NAMALWA (cell line): ENCODE measurements at regions not wholly inside any gene's neighbourhood (a gene's known extent, or its start where the extent isn't known, plus 50 kb on each side); places are given as distances from the start of the nearest gene placed in this dataset.
A peak's percentile ranks its signal among the peaks of the same experiment; 100 is the strongest.

Experiments
- DNase-seq: peaks from one replicate; pipeline ENCODE4 v3.0.0-alpha.2; 2015; ENCODE audit warnings: low spot score

DNA sequence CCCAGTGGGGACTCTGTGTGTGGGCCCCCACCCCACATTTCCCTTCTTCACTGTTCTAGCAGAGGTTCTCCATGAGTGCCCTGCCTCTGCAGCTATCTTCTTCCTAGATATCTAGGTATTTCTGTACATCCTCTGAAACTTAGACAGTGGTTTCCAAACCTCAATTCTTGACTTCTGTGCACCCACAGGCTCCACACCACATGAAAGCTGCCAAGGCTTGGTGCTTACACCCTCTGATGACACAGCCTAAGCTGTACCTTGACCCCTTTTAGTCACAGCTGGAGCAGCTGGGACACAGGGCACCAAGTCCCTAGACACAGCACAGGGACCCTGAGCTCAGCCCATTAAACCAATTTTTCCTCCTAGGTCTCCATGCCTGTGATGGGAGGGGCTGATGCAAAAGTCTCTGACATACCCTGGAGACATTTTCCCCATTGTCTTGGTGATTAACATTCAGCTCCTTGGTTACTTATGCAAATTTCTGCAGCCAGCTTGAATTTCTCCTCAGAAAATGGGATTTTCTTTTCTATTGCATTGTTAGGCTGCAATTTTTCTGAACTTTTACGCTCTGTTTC, 304.5 kb downstream of the OTOL1 start:
- DNase-seq: no peak

DNA sequence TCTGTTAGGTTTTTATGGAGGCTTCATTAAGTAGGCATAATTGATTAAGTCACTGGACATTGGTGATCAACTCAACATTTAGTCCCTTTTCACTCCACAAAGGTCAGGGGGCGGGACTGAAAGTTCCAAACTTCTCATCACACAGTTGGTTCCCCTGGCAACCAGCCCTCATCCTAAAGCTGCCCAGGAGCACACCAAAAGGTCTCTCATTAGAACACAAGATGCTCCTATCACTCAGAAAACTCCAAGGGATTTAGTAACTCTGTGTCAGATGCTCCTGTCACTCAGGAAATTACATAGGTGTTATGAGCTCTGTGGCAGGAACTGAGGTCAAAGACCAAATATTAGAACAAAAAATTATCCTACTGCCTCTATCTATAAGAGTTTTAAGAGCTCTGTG, 321.5 kb downstream of the OTOL1 start:
- DNase-seq: no peak

DNA sequence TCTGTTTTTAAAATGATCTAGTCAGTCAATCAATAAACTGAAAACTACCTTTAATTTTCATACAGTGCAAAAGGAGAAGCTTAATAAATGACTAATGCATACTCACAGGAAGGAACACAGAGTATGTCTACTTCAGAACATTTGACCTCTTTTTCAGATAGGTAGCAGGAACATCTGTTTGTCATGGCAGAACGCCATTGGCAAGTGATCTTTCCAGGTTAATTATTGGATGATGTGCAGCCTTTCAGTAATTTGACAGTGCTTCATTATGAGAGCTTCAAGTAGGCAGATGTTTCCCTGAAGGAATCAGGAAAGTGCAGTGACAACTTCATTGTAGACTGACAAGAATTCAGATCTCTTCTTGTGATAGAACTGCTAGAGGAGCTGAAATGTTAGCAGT, 325.0 kb downstream of the OTOL1 start:
- DNase-seq: no peak

DNA sequence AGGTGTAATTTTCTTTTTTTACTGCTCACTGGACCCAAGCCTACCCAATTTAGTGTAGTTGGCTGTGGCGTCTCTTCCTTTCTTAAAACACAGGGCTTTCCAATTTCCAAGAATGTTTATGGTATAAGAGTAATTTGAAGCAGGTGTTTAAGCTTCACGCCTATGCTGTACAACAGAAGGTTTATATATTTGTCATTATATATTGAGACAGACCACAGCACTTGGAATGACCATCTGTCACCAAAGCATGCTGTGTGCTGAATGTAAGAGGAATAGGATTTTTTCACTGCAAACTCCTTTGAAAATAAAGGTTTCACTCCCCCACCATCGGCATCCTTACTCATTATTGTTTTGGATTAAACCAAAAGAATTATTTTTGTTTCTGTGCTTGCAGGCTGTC, 325.7 kb downstream of the OTOL1 start:
- DNase-seq: no peak

DNA sequence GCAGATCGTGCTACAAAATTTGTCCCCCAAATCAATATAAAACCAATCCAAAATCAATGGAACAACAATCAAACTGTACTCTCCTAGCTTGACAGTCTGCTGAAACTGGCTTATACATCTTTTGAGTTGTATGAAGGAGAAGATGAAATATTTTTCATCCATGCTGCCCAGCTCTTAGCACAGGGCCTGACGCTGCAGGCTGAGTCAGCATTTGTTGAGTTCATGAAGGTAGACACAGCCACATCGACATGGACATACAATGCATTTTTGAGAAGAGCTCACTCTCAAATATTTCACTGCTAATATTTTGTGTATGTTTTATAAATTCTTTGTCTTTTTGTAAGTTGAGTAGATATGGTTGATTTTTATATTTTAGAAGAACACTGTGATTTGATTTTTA, 327.3 kb downstream of the OTOL1 start:
- no peak for DNase-seq

DNA sequence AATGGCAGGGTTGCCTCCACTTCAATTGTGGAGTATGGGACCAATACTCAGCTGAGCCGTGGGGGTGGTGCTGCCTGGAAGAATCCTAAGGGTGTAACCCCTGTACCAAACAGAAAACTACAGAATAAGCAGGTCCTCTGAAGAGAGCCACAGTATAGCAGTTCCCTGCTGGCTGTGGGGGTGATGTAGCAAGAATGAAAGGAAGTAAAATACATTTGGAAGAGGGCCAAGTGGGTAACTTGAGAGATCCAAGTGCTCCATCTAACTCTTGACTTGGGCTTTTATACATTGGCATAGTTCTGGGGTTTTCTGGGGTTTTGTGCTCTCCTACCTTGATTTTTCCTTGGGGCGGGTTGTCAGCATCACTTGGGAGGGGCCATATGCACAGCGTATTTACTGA, 341.4 kb downstream of the OTOL1 start:
- DNase-seq: no peak

DNA sequence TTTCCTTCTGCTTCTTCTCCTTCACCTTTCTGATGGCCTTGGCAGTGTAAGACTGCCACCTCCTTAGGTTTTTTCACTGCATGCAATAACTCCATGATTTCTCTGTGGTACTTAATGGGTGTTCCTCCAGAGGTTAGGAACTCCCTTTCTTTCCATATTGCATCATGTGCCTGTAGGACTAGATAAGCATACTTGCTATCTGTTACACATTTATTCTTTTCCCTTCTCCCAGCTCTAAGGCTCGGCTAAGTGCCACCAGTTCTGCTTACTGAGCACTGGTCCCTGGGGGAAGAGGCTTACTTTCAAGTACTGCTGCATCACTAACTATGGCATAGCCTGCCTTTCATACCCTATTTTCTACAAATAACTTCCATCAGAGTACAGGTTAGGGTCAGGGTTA, 351.8 kb downstream of the OTOL1 start:
- no peak for DNase-seq

DNA sequence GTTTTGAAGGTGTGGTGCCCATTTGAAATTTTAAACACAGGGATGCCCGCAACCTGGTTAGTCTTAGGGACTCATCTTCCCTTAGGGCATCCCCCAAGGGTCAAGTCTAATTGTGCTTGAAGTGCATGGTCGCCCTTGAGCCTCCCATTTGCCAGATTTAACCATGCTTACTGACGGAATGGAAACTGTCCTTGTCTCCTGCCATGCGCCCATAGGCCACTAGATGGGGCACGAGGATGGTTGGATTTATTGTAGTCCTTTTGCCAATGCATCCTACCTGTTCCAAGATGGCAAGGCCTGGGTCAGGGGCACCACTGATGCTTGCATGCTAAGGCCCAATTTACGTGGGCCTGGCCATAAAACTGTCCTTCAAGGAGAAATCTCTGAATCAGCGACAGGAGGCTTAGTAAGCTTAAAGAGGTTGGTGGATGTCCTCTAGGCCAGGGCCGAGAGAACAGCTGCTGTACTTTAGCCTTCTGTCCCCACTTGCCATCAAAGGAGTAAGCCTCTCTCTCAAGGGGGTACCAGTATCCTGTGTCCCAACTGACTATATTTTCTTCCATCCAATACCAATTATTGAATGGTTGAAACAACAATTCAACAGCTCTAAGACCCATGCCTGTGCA, 355.4 kb downstream of the OTOL1 start:
- DNase-seq: peak; percentile 73

DNA sequence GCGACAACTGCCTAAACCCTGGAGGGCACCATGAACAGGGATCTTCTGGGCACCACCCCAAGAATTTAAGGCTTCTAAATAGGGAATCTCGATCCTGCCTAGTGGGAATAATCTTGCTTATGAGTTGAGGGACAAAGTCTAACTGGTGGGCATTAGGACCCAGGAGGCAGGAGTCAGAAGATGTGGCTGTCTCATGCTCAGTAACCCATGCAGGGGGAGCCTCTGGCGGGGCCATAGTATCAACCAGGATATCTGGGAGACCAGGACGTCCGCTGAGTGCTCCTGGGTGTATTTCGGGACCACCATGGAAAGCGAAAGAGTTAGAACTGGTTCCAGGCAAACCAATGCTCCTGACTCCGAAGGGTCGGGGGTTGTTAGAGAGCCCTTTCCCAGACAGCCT, 356.1 kb downstream of the OTOL1 start:
- no peak for DNase-seq

DNA sequence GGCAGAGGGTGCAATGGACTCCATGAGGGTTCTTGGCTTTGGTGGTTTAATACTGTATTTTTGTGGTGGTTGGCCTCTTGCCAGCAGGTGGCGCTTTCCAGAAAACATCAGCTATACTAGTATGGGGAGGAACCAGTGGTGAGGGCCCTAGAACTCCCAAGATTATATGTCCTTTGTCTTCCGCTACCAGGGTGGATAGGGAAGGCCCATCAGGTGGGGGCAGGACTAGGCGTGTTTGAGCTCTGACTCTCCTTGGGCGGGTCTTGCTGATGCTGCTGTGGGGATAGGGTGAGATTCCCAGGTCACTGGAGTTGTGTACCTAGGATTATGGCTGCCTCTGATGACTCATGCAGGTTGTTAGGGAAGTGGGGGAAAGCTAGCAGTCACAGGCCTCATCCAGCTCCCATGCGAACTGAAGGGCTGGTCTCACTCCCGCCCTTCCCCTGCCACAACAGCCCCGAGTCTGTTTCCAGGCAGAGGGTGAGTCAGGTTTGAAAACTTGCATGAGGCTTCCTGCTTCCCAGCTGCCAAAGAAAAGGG, 357.7 kb downstream of the OTOL1 start:
- peak; percentile 63 for DNase-seq

DNA sequence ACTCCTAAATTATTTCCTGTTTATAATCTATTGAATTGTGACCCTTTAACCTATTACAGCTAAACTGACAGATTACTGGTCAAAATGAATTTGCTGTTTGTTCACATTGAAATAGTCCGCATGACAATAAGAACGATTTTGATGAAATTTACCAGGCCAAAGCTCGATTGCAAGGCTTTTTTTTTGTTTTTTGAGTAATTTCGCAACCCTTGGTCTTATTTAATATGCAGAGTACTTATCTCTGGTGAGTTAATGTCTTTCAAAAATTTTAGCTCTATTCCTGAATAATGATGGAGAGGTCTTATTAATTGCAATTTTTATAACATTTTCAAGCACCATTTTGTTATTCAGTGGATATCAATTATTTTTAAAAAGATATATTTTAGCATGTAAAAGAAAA, 362.4 kb downstream of the OTOL1 start:
- no peak for DNase-seq

DNA sequence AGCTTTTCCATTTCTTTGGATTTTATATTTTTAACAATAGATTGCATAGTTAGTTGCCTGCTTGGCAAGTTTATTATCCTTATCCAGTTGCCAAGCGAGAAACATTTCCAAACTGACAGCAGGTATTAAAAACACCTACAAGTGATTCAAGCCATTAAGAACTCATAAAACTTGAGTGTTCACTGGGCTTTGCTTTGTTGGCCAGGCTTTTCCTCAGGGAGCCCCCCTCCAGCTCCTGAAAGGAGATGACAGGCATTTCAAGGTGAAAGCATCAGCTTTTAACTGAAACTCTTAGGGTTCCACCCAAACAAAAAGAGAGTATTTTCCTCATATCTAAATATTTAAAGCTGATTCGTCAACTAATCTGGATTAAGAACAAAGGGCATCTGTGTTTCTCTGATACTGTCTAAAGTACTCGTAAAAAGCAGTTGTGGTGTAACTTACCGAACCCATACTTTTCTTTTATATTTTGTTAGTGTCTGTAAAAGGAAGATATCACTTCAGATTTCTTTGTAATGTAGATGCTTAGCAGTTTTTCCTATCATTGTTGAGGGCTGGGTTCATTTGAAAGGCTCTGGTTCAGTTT, 363.4 kb downstream of the OTOL1 start:
- DNase-seq: no peak

DNA sequence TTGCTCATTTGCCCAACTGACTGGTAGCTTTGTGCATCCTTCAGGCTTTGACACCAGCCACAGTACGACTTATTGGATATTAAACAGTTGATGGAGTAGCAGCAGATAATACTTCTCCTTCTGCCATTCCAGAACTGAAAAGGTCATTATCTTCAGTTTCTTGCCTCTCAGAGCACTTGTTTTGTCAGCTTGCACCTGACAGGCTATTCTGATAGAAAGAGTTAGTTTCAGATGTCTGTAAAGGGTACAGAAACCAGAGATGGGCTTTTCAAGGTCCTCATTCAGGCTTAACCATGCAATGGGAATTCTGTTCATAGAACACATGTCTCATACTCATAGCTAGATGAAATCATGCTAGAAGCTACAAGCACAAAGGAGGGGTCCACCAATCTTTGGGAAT, 367.2 kb downstream of the OTOL1 start:
- DNase-seq: no peak

DNA sequence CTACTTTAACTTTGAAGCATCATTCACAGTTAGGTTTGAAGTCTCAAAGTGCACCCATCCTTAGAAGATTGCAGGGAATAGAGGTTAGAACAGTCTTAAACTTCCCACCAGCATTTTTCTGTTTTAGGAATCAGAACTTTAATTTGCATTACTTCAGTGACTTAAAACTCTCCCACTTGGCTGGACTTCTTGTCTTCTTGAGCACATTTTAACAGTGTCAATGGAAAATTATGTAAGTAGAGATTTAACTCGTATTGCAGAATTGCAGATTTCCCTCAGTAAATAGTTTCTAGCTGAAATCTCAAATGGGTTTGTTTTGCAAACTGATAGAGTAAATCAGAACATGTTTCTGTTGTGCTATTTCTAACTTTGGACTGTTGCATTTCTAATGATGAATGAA, 369.6 kb downstream of the OTOL1 start:
- no peak for DNase-seq

DNA sequence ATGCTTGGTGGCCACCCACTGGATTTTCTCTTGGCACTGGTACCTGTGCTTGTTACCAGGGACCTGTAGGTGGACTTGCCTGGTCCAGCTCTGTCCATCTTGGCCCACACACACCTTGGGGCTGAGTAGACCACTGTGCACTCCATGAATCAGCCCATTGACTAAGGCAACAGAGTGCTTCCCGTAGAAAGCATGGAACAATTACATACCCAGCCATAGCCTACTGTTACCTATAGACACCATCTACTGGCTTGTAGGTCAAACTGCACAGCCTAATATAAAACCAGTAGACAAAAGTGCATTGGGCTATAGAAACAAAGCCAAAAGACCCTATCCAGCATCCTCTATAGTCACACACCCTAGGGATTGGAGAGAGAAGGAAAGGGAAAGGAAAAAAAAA, 378.9 kb downstream of the OTOL1 start:
- DNase-seq: no peak

DNA sequence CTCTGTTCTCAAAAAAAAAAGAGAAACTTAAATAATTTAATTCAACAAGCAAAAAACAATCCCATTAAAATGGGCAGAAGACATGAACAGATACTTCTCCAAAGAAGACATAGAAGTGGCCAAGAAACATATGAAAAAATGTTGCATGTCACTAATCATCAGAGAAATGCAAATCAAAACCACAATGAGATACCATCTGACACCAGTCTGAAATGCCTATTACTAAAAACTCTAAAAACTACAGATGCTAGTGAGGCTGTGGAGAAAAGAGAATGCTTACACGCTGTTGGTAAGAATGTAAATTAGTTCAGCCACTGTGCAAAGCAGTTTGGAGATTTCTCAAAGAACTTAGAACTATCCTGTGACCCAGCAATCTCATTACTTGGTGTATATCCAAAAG, 382.9 kb downstream of the OTOL1 start:
- no peak for DNase-seq

DNA sequence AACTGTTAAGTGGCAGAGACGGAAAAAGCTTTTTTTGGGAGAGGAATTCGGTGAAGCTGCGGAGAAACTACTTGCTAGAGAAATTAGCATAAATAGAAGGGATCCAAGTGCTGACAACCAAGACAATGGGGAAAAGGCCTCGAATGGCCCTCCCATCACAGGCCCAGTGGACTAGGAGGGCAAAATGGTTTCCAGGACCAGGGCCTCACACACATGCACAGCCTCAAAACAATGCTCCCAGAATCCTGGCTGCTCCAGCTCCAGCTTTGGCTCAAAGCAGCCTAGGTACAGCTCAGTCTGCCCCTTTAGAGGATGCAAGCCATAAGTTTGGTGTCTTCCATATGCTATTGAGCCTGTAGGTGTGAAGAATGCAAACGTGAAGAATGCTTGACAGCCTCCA, 388.2 kb downstream of the OTOL1 start:
- no peak for DNase-seq

DNA sequence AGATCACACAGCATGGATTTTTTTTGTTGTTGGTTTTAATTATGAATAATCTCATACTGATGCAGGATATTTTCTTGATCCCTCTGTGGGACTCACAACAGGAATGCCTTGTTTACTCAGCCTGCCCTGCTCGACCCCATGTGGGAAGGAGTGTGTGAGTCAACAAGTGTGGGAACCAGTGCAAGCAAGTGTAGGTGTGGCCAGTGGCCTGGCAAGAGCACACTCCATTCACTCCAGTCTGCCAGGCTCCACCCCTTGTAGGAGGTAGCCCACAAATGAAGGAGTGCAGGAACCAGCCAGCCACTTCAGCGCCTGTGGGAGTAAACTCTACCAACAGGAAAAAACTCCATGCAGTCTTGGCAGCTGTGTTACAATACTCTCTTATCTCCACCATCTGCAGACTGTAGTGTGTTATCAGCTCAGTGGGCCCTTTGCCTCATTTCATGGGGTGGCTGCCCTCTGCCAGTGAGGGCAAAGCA, 393.6 kb downstream of the OTOL1 start:
- no peak for DNase-seq

DNA sequence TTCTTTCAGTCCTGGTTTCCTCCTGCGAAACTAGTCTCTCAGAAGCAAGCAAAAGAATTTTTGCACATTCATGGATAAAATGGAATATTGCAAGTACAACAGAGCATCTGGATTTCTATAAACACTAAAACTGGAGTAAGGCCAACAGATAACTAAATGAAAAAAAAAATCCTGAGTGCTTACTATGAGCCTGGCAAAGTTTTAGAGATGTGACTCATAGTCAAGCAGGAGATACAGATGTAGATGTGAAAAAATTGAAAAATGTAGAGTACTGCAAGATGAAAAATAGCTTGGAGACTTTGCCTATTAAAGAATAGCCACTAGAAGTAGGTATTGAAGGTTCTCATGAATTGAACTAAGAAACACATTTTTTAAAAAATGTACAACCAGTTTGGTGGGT, 397.4 kb downstream of the OTOL1 start:
- DNase-seq: no peak

DNA sequence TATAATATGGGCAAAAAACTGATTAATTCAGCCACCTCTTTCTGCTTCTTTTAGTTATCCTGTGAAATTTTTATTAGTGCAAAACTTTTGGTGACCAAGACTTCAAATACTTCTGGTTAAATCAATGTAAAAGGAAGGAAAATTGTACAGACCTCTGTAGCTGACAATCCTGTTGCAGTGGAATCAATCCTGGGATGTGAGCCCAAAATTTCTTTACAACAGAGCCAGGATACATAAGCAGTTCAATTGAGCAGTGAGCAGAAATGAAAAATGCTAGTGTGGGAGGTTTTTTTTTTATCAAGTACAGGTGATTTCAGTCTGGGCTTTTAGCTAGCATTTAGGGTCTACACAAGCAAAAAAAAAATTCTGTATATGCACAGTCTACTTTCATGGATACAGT, 398.0 kb downstream of the OTOL1 start:
- DNase-seq: no peak

DNA sequence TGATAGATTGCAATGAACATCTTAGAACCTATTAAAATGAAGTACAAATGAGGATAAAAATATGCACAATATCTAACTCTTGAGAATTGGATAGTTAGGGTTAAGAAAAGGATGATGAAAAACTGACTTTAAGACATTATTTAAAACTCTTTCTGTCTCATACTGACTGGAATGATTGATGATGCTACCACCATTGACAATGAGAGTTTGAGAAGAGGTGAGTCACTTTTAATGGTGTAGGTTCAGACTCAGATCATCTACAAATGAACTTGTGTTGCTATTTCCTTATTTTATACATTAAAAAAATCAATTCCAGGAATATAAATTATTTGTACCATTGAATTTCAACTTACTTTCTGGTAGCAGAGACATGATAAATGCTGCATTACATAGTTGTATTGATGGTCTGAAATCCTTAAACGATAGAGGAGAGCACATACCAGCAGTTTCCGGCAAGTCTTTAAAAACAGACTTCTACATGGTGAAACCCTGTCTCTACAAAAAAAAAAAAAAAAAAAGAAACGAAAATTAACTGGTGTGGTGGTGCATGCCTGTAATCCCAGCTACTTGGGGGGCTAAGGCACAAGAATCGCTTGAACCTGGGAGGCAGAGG, 409.0 kb downstream of the OTOL1 start:
- DNase-seq: no peak

DNA sequence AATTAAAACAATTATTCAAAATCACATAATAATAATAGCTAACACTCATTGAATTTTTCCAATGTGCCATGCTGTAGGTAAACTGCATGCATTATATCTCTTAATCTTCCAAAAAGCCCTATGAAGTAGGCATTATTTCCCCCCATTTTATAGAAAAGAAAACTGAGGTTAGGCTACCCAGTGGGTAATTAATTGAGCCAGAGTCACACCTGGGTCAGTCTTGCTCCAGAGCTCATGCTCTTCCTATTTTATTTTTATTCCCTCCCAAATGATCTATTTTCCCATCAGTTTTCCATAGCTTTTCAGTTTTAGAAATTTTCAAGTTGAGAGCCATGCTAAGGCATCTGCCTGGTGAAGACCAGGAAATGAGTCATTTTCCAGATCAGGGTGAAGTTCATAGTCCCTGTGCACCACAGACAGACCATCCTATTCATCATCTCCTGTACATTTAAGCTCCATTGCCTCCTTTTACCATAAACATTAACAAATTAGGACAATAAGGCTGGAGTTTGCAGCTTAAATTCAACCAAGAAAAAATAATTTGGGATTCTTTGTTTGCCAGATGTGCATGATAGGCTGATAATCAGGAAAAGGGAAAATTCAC, 417.3 kb downstream of the OTOL1 start:
- no peak for DNase-seq
